ENCODE measurements at regions not wholly inside any gene's neighbourhood (a gene's known extent, or its start where the extent isn't known, plus 50 kb on each side); places are given as distances from the start of the nearest gene placed in this dataset.

- Histone ChIP-seq H3K36me3 (ENCODE audit: control insufficient read depth in 1 of 2, insufficient read depth in 2 of 2, low read length in 2 of 2) (no peaks in the 10 kb centered on the region), H3K27me3 (ENCODE audit: insufficient read depth, low read length) (no peaks in the 10 kb centered on the region), H3K27ac (ENCODE audit: low read depth, low read length) (no peak overlapping the region), H3K4ac (ENCODE audit: low read depth, low read length) (no peak overlapping the region), H2BK5ac (ENCODE audit: low read depth, low read length, poor library complexity) (no peak overlapping the region), H3K79me2 (ENCODE audit: control insufficient read depth, insufficient read depth, low read length, poor library complexity) (no peaks in the 10 kb centered on the region), H3K9me3 (ENCODE audit: insufficient read depth, low read depth, low read length) (no peaks in the 10 kb centered on the region), H2BK12ac (ENCODE audit: low read length) (no peak overlapping the region), H4K91ac (ENCODE audit: low read depth, low read length) (no peak overlapping the region), H3K4me1 (ENCODE audit: control insufficient read depth in 1 of 2, insufficient read depth in 2 of 2, low read length in 2 of 2) (peaks cover 0 to 2% of the 10 kb centered on the region in 2 experiments), H2AFZ (ENCODE audit: insufficient read depth, low read length, poor library complexity) (no peak overlapping the region), H4K12ac (ENCODE audit: low read depth, low read length) (no peak overlapping the region), H3K79me1 (ENCODE audit: low read length) (no peaks in the 10 kb centered on the region), H3K18ac (ENCODE audit: low read length) (no peak overlapping the region), H3K4me2 (ENCODE audit: low read length) (no peak overlapping the region), H3K4me3 (ENCODE audit: low read depth, low read length) (no peak overlapping the region), H4K8ac (ENCODE audit: low read depth, low read length) (no peak overlapping the region), H3K23ac (ENCODE audit: low read length) (no peak overlapping the region), H3K9ac (ENCODE audit: low read length) (no peak overlapping the region), H2BK120ac (ENCODE audit: insufficient read depth, low read length, poor library complexity) (no peak overlapping the region), H3K14ac (ENCODE audit: low read length) (no peak overlapping the region), H2AK5ac (ENCODE audit: low read length) (no peak overlapping the region)
- no CpG with 5 or more reads among the region's 2 CpGs for WGBS (ENCODE audit: extremely low coverage, insufficient coverage, insufficient read length)
- DNase-seq, result no peak
These were observed 74.1 kb downstream of the NMUR2 start for GRCh38 chr5:152331006-152331405.

GRCh38 chr5:152329761-152330283 lies 75.3 kb downstream of the NMUR2 start:
- no peak for DNase-seq
- Histone ChIP-seq H3K4me2 (ENCODE audit: low read length) (no peak overlapping the region), H3K9ac (ENCODE audit: low read length) (no peak overlapping the region), H3K4me3 (ENCODE audit: low read depth, low read length) (no peak overlapping the region), H3K27ac (ENCODE audit: low read depth, low read length) (no peak overlapping the region), H3K14ac (ENCODE audit: low read length) (no peak overlapping the region), H4K91ac (ENCODE audit: low read depth, low read length) (no peak overlapping the region), H4K12ac (ENCODE audit: low read depth, low read length) (no peak overlapping the region), H2AK5ac (ENCODE audit: low read length) (no peak overlapping the region), H3K36me3 (ENCODE audit: control insufficient read depth in 1 of 2, insufficient read depth in 2 of 2, low read length in 2 of 2) (no peaks in the 10 kb centered on the region), H3K27me3 (ENCODE audit: insufficient read depth, low read length) (no peaks in the 10 kb centered on the region), H2BK12ac (ENCODE audit: low read length) (no peak overlapping the region), H3K9me3 (ENCODE audit: insufficient read depth, low read depth, low read length) (no peaks in the 10 kb centered on the region), H2BK5ac (ENCODE audit: low read depth, low read length, poor library complexity) (no peak overlapping the region), H2AFZ (ENCODE audit: insufficient read depth, low read length, poor library complexity) (no peak overlapping the region), H3K4ac (ENCODE audit: low read depth, low read length) (no peak overlapping the region), H3K79me1 (ENCODE audit: low read length) (no peaks in the 10 kb centered on the region), H3K79me2 (ENCODE audit: control insufficient read depth, insufficient read depth, low read length, poor library complexity) (no peaks in the 10 kb centered on the region), H2BK120ac (ENCODE audit: insufficient read depth, low read length, poor library complexity) (no peak overlapping the region), H4K8ac (ENCODE audit: low read depth, low read length) (no peak overlapping the region), H3K18ac (ENCODE audit: low read length) (no peak overlapping the region), H3K23ac (ENCODE audit: low read length) (no peak overlapping the region), H3K4me1 (ENCODE audit: control insufficient read depth in 1 of 2, insufficient read depth in 2 of 2, low read length in 2 of 2) (peaks cover 0 to 2% of the 10 kb centered on the region in 2 experiments)
- no CpG with 5 or more reads among the region's 5 CpGs for WGBS (ENCODE audit: extremely low coverage, insufficient coverage, insufficient read length)

DNA sequence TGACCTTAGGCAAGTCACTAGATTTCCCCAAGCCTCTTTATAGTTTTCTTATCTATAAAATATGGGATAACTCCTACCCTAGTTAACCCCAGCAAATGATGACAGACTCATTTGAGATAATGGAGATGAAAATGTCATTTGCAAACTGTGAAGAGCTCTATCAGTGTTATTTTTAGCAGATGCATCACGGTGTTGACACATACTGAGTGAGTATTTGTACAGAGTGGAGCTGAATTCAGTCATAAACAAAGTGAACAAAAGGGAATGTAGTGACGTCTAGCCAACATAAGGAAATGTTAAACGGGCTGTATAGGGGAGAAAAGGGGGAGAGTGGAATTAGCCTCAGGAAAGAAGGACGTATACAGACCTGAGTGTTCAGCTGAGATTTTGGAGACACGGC lies 75.9 kb downstream of the NMUR2 start:
- Histone ChIP-seq H3K4me1 (ENCODE audit: control insufficient read depth in 1 of 2, insufficient read depth in 2 of 2, low read length in 2 of 2) (peaks cover 0 to 2% of the 10 kb centered on the region in 2 experiments), H3K79me1 (ENCODE audit: low read length) (no peaks in the 10 kb centered on the region), H3K9ac (ENCODE audit: low read length) (no peak overlapping the region), H3K36me3 (ENCODE audit: control insufficient read depth in 1 of 2, insufficient read depth in 2 of 2, low read length in 2 of 2) (no peaks in the 10 kb centered on the region), H3K9me3 (ENCODE audit: insufficient read depth, low read depth, low read length) (no peaks in the 10 kb centered on the region), H3K27me3 (ENCODE audit: insufficient read depth, low read length) (no peaks in the 10 kb centered on the region), H3K18ac (ENCODE audit: low read length) (no peak overlapping the region), H3K79me2 (ENCODE audit: control insufficient read depth, insufficient read depth, low read length, poor library complexity) (no peaks in the 10 kb centered on the region), H4K12ac (ENCODE audit: low read depth, low read length) (no peak overlapping the region), H3K4ac (ENCODE audit: low read depth, low read length) (no peak overlapping the region), H3K4me3 (ENCODE audit: low read depth, low read length) (no peak overlapping the region), H4K91ac (ENCODE audit: low read depth, low read length) (no peak overlapping the region), H2AK5ac (ENCODE audit: low read length) (no peak overlapping the region), H3K23ac (ENCODE audit: low read length) (no peak overlapping the region), H2BK120ac (ENCODE audit: insufficient read depth, low read length, poor library complexity) (no peak overlapping the region), H2AFZ (ENCODE audit: insufficient read depth, low read length, poor library complexity) (no peak overlapping the region), H2BK12ac (ENCODE audit: low read length) (no peak overlapping the region), H3K4me2 (ENCODE audit: low read length) (no peak overlapping the region), H4K8ac (ENCODE audit: low read depth, low read length) (no peak overlapping the region), H3K14ac (ENCODE audit: low read length) (no peak overlapping the region), H2BK5ac (ENCODE audit: low read depth, low read length, poor library complexity) (no peak overlapping the region), H3K27ac (ENCODE audit: low read depth, low read length) (no peak overlapping the region)
- DNase-seq, result no peak
- no CpG with 5 or more reads among the region's 5 CpGs for WGBS (ENCODE audit: extremely low coverage, insufficient coverage, insufficient read length)

- no peaks in the 10 kb centered on the region for H3K79me2 ChIP-seq (ENCODE audit: control insufficient read depth, insufficient read depth, low read length, poor library complexity)
- no peak overlapping the region for H3K23ac ChIP-seq (ENCODE audit: low read length)
- no peak overlapping the region for H4K8ac ChIP-seq (ENCODE audit: low read depth, low read length)
- no peaks in the 10 kb centered on the region for H3K36me3 ChIP-seq (ENCODE audit: control insufficient read depth in 1 of 2, insufficient read depth in 2 of 2, low read length in 2 of 2)
- H3K4me2 ChIP-seq (ENCODE audit: low read length), result no peak overlapping the region
- no peaks in the 10 kb centered on the region for H3K27me3 ChIP-seq (ENCODE audit: insufficient read depth, low read length)
- H3K9ac ChIP-seq (ENCODE audit: low read length), result no peak overlapping the region
- H2BK120ac ChIP-seq (ENCODE audit: insufficient read depth, low read length, poor library complexity), result no peak overlapping the region
- H3K9me3 ChIP-seq (ENCODE audit: insufficient read depth, low read depth, low read length), result no peaks in the 10 kb centered on the region
- no peak for DNase-seq
- no peak overlapping the region for H4K12ac ChIP-seq (ENCODE audit: low read depth, low read length)
- H3K18ac ChIP-seq (ENCODE audit: low read length), result no peak overlapping the region
- H2AK5ac ChIP-seq (ENCODE audit: low read length), result no peak overlapping the region
- H2BK12ac ChIP-seq (ENCODE audit: low read length), result no peak overlapping the region
- H2AFZ ChIP-seq (ENCODE audit: insufficient read depth, low read length, poor library complexity), result no peak overlapping the region
- no CpG with 5 or more reads among the region's 4 CpGs for WGBS (ENCODE audit: extremely low coverage, insufficient coverage, insufficient read length)
- no peaks in the 10 kb centered on the region for H3K4me1 ChIP-seq (ENCODE audit: control insufficient read depth in 1 of 2, insufficient read depth in 2 of 2, low read length in 2 of 2)
- no peak overlapping the region for H4K91ac ChIP-seq (ENCODE audit: low read depth, low read length)
- H3K27ac ChIP-seq (ENCODE audit: low read depth, low read length), result no peak overlapping the region
- H3K79me1 ChIP-seq (ENCODE audit: low read length), result no peaks in the 10 kb centered on the region
- H2BK5ac ChIP-seq (ENCODE audit: low read depth, low read length, poor library complexity), result no peak overlapping the region
- H3K4ac ChIP-seq (ENCODE audit: low read depth, low read length), result no peak overlapping the region
- H3K14ac ChIP-seq (ENCODE audit: low read length), result no peak overlapping the region
- no peak overlapping the region for H3K4me3 ChIP-seq (ENCODE audit: low read depth, low read length)
These were observed 89.1 kb downstream of the NMUR2 start for GRCh38 chr5:152315942-152316341.

All from trophoblast cell (in vitro differentiated cells and primary cell).